ENCODE measurements at regions not wholly inside any gene's neighbourhood (a gene's known extent, or its start where the extent isn't known, plus 50 kb on each side); places are given as distances from the start of the nearest gene placed in this dataset.

DNA sequence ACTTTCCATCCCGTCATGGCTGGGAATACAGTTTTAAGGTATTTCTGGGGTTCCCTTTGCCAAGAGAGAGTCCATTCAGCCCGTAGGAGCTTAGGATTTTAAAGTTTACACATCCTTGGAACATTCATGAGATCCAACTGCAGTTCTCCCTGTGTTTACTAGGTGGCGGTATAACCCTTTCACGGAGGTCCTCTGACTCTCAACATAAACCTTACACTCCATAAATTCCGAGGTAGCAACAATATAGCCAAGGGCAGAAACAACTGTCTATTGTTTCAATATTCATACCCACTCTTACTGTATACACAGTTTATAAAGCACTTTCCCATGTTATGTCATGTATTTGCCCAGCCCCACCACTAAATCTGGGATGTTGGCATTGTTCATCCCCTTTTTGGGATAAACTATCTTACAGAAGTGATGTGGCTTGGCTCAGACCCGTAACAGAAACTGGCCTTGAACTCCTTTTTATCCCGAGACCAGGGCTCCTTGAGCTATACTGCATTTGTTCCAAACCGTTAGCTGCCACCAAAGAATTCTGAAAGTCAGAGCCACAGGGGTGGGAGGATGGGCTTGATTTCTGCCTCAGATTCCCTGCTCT is 69.2 kb upstream of the COL6A5 start:
- Histone ChIP-seq H3K27ac (ENCODE audit: low read length) (no peak overlapping the region), H3K4me1 (ENCODE audit: control insufficient read depth, low read depth, low read length) (no peaks in the 10 kb centered on the region), H3K36me3 (ENCODE audit: control insufficient read depth, low read depth, low read length) (no peaks in the 10 kb centered on the region), H3K9me3 (ENCODE audit: control insufficient read depth, low read depth, low read length) (no peaks in the 10 kb centered on the region), H3K9ac (ENCODE audit: low read length) (no peak overlapping the region), H3K4me3 (ENCODE audit: low read length) (no peak overlapping the region), H3K27me3 (ENCODE audit: control insufficient read depth, insufficient read depth, low read length) (no peaks in the 10 kb centered on the region)

DNA sequence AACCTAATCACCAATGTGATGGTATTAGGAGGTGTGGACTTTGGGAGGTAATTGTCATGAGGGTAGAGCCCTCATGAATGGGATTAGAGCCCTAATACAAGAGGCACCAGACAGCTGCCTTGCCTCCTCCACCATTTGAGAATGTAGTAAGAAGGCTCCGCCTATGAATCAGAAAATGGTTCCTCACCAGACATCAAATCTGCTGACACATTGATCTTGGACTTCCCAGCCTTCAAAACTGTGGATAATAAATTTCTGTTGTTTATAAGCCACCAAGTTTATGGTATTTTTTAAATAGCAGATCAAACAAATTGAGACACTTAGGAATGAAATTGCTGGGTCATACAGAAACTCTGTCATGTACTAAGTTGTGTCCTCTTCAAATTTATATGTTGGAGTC is 56.8 kb upstream of the COL6A5 start:
- Histone ChIP-seq H3K4me1 (ENCODE audit: control insufficient read depth, low read depth, low read length) (no peaks in the 10 kb centered on the region), H3K27me3 (ENCODE audit: control insufficient read depth, insufficient read depth, low read length) (no peaks in the 10 kb centered on the region), H3K9ac (ENCODE audit: low read length) (no peak overlapping the region), H3K27ac (ENCODE audit: low read length) (no peak overlapping the region), H3K9me3 (ENCODE audit: control insufficient read depth, low read depth, low read length) (no peaks in the 10 kb centered on the region), H3K4me3 (ENCODE audit: low read length) (no peak overlapping the region), H3K36me3 (ENCODE audit: control insufficient read depth, low read depth, low read length) (no peaks in the 10 kb centered on the region)

DNA sequence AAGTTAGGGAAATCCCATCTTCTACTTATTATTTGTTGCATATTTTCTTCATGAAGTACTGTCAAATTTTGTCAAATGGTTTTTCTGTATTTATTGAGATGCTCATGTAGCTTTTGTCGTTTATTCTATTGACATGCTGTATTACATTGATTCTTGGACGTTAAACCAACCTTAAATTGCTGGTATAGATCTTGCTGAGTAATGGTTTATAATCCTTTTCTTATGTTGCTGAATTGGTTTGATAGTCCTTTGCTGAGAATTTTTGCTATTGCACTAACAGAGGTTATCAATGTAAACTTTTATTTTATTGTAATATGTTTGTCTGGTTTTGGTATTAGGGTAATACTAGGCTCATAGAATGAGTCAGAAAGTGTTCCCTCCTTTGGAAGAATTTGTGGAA is 54.3 kb upstream of the COL6A5 start:
- no peaks in the 10 kb centered on the region for H3K4me1 ChIP-seq (ENCODE audit: control insufficient read depth, low read depth, low read length)
- H3K36me3 ChIP-seq (ENCODE audit: control insufficient read depth, low read depth, low read length) = no peaks in the 10 kb centered on the region
- H3K9me3 ChIP-seq (ENCODE audit: control insufficient read depth, low read depth, low read length) = no peaks in the 10 kb centered on the region
- H3K4me3 ChIP-seq (ENCODE audit: low read length) = no peak overlapping the region
- no peaks in the 10 kb centered on the region for H3K27me3 ChIP-seq (ENCODE audit: control insufficient read depth, insufficient read depth, low read length)
- no peak overlapping the region for H3K9ac ChIP-seq (ENCODE audit: low read length)
- no peak overlapping the region for H3K27ac ChIP-seq (ENCODE audit: low read length)

DNA sequence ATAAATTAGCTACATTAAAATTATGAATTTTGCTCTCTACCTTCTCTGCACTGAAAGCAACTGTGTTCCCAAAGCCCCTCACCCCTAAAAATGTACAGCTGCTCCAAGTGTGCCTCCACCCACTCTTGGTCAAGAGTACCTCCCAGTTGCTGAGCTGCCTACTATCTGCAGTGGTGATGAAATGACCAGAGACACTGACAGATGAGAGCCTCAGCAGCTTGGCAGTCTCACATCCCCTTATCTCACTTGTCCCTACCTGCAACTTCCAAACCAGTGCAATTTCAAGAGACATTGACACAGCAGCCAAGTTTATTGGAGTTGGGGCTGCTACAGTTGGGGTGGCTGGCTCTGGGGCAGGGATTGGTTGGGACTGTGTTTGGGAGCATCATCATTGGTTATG is 52.2 kb upstream of the COL6A5 start:
- Histone ChIP-seq H3K9me3 (ENCODE audit: control insufficient read depth, low read depth, low read length) (no peaks in the 10 kb centered on the region), H3K4me1 (ENCODE audit: control insufficient read depth, low read depth, low read length) (peaks cover 2% of the 10 kb centered on the region), H3K27ac (ENCODE audit: low read length) (no peak overlapping the region), H3K4me3 (ENCODE audit: low read length) (no peak overlapping the region), H3K36me3 (ENCODE audit: control insufficient read depth, low read depth, low read length) (no peaks in the 10 kb centered on the region), H3K27me3 (ENCODE audit: control insufficient read depth, insufficient read depth, low read length) (no peaks in the 10 kb centered on the region), H3K9ac (ENCODE audit: low read length) (no peak overlapping the region)

Data from iPS-18a (cell line).